ENCODE measurements at regions not wholly inside any gene's neighbourhood (a gene's known extent, or its start where the extent isn't known, plus 50 kb on each side); places are given as distances from the start of the nearest gene placed in this dataset.

- Mint-ChIP-seq H3K9me3 (no peaks in the 10 kb centered on the region), H3K36me3 (ENCODE audit: low read depth) (no peaks in the 10 kb centered on the region), H3K27ac (no peak overlapping the region), H3K4me1 (ENCODE audit: low read depth) (no peaks in the 10 kb centered on the region), H3K4me3 (no peak overlapping the region), H3K27me3 (ENCODE audit: insufficient read depth) (peaks cover 15% of the 10 kb centered on the region)
- DNase-seq: no peak
- TF ChIP-seq CTCF (IDR thresholded peaks at IDR 0.05): no peak
Measured at GRCh38 chr2:173467751-173468150, 113.1 kb downstream of the CDCA7 start.

GRCh38 chr2:173468266-173468793 lies 113.7 kb downstream of the CDCA7 start:
- H3K9me3 Mint-ChIP-seq: no peaks in the 10 kb centered on the region
- DNase-seq: no peak
- peaks cover 18% of the 10 kb centered on the region for H3K27me3 Mint-ChIP-seq (ENCODE audit: insufficient read depth)
- no peak overlapping the region for H3K4me3 Mint-ChIP-seq
- H3K4me1 Mint-ChIP-seq (ENCODE audit: low read depth): no peaks in the 10 kb centered on the region
- no peak for TF ChIP-seq CTCF (IDR thresholded peaks at IDR 0.05)
- no peak overlapping the region for H3K27ac Mint-ChIP-seq
- H3K36me3 Mint-ChIP-seq (ENCODE audit: low read depth): no peaks in the 10 kb centered on the region

- Mint-ChIP-seq H3K4me1 (ENCODE audit: low read depth) (no peaks in the 10 kb centered on the region), H3K9me3 (no peaks in the 10 kb centered on the region), H3K4me3 (no peak overlapping the region)
Measured at GRCh38 chr2:173472112-173472511, 117.4 kb downstream of the CDCA7 start.

GRCh38 chr2:173483137-173483536 lies 128.5 kb downstream of the CDCA7 start:
- Mint-ChIP-seq H3K27ac (no peak overlapping the region), H3K36me3 (ENCODE audit: low read depth) (no peaks in the 10 kb centered on the region), H3K9me3 (no peaks in the 10 kb centered on the region), H3K4me1 (ENCODE audit: low read depth) (no peaks in the 10 kb centered on the region), H3K27me3 (ENCODE audit: insufficient read depth) (peaks cover 7% of the 10 kb centered on the region), H3K4me3 (no peak overlapping the region)
- no peak for TF ChIP-seq CTCF (IDR thresholded peaks at IDR 0.05)
- DNase-seq: no peak

More at GRCh38 chr2:173472112-173472511, 117.4 kb downstream of the CDCA7 start:
- H3K36me3 Mint-ChIP-seq (ENCODE audit: low read depth): no peaks in the 10 kb centered on the region
- no peak for DNase-seq
- peaks cover 19% of the 10 kb centered on the region for H3K27me3 Mint-ChIP-seq (ENCODE audit: insufficient read depth)
- TF ChIP-seq CTCF (IDR thresholded peaks at IDR 0.05): no peak
- H3K27ac Mint-ChIP-seq: no peak overlapping the region

GRCh38 chr2:173488861-173489260 lies 134.2 kb downstream of the CDCA7 start:
- no peak for DNase-seq
- no peaks in the 10 kb centered on the region for H3K4me1 Mint-ChIP-seq (ENCODE audit: low read depth)
- TF ChIP-seq CTCF (IDR thresholded peaks at IDR 0.05): no peak
- H3K9me3 Mint-ChIP-seq: no peaks in the 10 kb centered on the region
- peaks cover 12% of the 10 kb centered on the region for H3K27me3 Mint-ChIP-seq (ENCODE audit: insufficient read depth)
- no peaks in the 10 kb centered on the region for H3K36me3 Mint-ChIP-seq (ENCODE audit: low read depth)
- H3K27ac Mint-ChIP-seq: no peak overlapping the region
- no peak overlapping the region for H3K4me3 Mint-ChIP-seq

- no peak for DNase-seq
- Mint-ChIP-seq H3K4me3 (no peak overlapping the region), H3K36me3 (ENCODE audit: low read depth) (no peaks in the 10 kb centered on the region), H3K4me1 (ENCODE audit: low read depth) (no peaks in the 10 kb centered on the region; the same call in 1 of the 2 replicates), H3K27ac (no peak overlapping the region), H3K27me3 (ENCODE audit: insufficient read depth) (peaks cover 10% of the 10 kb centered on the region), H3K9me3 (no peaks in the 10 kb centered on the region)
- no peak for TF ChIP-seq CTCF (IDR thresholded peaks at IDR 0.05)
Measured at GRCh38 chr2:173491418-173491817, 136.7 kb downstream of the CDCA7 start.

Data from HFFc6 (cell line).